PFSK-1 (cell line): ENCODE measurements at regions not wholly inside any gene's neighbourhood (a gene's known extent, or its start where the extent isn't known, plus 50 kb on each side); places are given as distances from the start of the nearest gene placed in this dataset.

ENCODE experiments used
- FOXP2 ChIP-seq: optimal IDR thresholded peaks from 2 replicates; pipeline ENCODE3; 2011; ENCODE audit warnings: borderline replicate concordance, control low read depth, inconsistent platforms; ENCODE audit not compliant: insufficient read depth; ENCODE audit errors: extremely low read length, extremely low read depth
- POLR2AphosphoS5 ChIP-seq: IDR thresholded peaks from 2 replicates; pipeline ENCODE4 v1.6.1; 2012; ENCODE audit warnings: low read depth, mild to moderate bottlenecking, control low read depth, low read length, moderate library complexity
- SIN3A ChIP-seq: IDR thresholded peaks from 2 replicates; pipeline ENCODE4 v1.6.1; 2012; ENCODE audit warnings: mild to moderate bottlenecking, low read length, moderate library complexity, borderline replicate concordance; ENCODE audit not compliant: insufficient read depth
- TAF1 ChIP-seq: IDR thresholded peaks from 2 replicates; pipeline ENCODE4 v1.6.1; 2012; ENCODE audit warnings: low read length, control low read depth, borderline replicate concordance; ENCODE audit not compliant: insufficient read depth
- TF ChIP-seq, protein P1 (sequence below), 2 experiments: IDR thresholded peaks; 2 replicates each; pipeline versions ENCODE4 v1.6.1 to v1.8.0; 2011 to 2012; ENCODE audit warnings: low read depth in 2 of 2, low read length in 2 of 2, control low read depth in 1 of 2, inconsistent platforms in 1 of 2, mild to moderate bottlenecking in 1 of 2, moderate library complexity in 1 of 2; ENCODE audit not compliant: insufficient read depth in 1 of 2

DNA sequence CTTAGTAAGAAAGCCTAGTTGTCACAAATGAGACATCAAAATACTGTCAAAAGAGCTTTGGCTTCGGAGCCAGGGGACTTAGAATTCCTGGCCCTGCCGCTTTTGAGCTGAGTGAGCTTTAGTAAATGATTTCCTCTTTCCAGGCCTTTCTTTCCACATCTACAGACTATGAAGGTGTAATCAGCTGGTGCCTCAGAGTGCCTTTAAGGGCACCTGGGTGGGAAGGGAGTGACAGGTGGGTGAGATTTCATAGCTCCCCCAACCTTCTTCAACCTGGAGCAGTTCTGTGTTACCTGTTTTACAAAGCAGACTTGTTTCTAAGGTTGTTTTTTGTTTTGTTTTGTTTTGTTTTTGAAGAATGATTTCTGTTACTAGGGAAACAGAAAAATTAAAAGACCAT, 154.7 kb upstream of the BOD1L1 start:
- no peak for TF ChIP-seq FOXP2
- no peak for TF ChIP-seq SIN3A
- TF ChIP-seq TAF1: no peak
- TF ChIP-seq, protein P1, sequence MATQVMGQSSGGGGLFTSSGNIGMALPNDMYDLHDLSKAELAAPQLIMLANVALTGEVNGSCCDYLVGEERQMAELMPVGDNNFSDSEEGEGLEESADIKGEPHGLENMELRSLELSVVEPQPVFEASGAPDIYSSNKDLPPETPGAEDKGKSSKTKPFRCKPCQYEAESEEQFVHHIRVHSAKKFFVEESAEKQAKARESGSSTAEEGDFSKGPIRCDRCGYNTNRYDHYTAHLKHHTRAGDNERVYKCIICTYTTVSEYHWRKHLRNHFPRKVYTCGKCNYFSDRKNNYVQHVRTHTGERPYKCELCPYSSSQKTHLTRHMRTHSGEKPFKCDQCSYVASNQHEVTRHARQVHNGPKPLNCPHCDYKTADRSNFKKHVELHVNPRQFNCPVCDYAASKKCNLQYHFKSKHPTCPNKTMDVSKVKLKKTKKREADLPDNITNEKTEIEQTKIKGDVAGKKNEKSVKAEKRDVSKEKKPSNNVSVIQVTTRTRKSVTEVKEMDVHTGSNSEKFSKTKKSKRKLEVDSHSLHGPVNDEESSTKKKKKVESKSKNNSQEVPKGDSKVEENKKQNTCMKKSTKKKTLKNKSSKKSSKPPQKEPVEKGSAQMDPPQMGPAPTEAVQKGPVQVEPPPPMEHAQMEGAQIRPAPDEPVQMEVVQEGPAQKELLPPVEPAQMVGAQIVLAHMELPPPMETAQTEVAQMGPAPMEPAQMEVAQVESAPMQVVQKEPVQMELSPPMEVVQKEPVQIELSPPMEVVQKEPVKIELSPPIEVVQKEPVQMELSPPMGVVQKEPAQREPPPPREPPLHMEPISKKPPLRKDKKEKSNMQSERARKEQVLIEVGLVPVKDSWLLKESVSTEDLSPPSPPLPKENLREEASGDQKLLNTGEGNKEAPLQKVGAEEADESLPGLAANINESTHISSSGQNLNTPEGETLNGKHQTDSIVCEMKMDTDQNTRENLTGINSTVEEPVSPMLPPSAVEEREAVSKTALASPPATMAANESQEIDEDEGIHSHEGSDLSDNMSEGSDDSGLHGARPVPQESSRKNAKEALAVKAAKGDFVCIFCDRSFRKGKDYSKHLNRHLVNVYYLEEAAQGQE (IDR thresholded peaks at IDR 0.05; ENCODE audit: insufficient read depth in 1 of 2, low read depth in 2 of 2, low read length in 2 of 2): no peak
- no peak for TF ChIP-seq POLR2AphosphoS5

DNA sequence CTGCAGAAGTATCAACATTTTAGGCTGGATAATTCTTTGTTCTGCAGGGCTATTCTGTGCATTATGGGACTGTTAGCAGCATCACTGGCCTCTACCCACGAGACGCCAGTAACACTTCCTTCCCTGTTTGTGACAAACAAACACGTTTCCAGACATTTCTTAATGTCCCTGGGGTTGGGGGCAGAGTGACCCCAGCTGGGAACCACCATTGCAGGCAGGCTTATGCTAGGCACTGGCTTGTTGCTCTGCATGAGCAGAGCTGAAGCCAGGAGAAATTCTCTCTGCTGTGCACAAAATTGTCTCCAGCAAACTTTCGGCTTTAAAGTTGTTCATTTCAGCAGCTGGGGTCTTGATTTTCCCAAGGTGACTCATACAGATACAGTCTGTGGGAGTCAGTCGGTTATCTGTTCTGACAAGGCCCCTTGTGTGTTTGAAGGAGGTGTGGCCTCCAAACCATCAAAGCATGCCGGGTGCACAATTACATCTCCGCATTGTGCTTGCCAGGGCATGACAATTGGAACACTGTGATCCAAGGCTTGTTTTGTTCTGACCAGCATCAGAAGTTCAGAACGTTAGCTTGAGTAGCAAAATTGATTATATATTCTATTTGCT, 156.4 kb upstream of the BOD1L1 start:
- TF ChIP-seq SIN3A (no peak), POLR2AphosphoS5 (no peak)

DNA sequence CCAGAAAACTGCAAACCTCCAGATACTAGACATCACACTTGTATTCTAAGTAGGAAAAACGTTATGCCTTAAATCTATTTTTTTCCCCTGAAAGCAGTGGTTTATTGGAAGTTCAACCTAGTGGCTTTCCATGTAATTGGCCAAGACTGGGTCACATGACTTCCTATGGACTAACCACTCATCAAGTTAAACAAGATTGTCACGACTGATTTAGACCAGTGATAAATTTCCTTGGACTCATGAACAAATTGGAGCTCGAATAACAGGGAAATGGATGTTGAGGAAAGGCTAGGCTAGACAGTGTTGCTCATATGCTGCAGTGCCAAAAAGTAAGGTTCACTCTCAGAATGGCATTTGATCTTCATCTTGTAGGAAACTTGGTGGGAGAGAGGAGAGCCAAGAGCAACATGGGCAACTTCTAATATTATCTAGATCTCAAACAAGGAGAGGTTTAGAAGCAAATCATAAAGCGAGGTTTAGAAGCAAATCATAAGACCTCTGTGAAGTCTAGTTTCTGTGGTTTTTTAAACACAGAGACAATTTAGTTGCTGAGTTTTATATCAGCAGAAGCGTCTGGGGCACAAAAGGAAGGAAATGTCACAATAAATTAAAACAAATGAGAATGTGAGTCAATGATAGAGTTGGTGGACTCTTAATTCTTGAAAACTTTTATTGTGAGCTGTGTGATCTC, 165.6 kb upstream of the BOD1L1 start:
- no peak for TF ChIP-seq POLR2AphosphoS5
- TF ChIP-seq, protein P1 (IDR thresholded peaks at IDR 0.05; ENCODE audit: insufficient read depth in 1 of 2, low read depth in 2 of 2, low read length in 2 of 2): no peak
- TF ChIP-seq SIN3A: no peak
- TF ChIP-seq TAF1: no peak
- no peak for TF ChIP-seq FOXP2

DNA sequence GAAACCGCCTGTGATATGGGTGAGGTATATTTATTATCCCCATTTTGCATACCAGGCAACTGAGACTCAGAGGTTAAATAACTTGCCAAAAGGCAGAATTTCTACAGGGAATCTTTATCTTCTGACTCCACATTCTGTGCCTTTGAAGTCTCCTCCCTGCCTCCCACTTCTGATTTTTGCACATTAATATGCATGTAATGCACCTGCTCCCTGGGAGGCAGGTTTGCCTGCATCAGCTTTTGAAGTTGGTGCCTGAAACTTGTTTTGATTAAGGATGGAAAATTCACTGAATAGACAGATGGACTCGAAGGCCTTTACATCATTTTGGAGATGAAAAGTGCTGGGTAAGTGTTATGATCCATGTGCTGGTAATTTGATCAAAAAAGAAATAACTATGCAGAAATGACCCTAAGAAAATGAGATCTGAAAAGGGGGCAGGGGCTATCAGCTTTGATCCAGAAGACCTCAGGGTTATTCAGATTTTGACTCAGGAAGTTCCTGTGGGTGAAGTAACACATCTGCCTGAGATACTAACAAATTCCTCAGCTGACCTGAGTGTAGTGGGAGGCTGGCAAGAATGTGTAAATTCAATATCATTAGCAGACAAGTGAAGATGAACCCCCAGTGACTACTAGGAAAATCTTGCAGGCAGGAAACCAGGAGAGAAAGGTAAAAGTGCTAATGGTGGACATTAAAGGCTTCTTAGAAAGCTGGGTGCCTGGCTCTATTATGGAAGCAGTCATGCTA, 167.5 kb upstream of the BOD1L1 start:
- TF ChIP-seq TAF1 (no peak), FOXP2 (no peak), POLR2AphosphoS5 (no peak), SIN3A (no peak)
- TF ChIP-seq, protein P1 (IDR thresholded peaks at IDR 0.05; ENCODE audit: insufficient read depth in 1 of 2, low read depth in 2 of 2, low read length in 2 of 2): no peak

DNA sequence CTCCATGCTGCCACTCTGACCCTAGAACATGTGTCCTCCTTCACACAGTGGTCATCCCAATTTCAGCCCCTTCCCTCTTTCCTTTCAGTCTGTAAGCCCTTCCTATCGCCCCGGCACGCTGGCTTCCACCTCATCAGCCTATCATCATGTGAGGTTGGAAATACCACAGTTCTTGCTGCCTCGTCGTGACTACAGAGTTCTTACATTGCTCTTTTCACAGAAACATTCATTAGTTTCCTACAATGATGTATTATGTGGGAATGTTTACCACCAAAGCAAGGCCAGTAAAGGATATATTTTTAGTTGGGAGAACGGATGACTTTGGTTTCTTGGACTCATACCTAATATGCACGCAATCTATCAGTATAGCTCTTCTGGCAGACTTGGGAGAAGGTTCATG, 169.5 kb upstream of the BOD1L1 start:
- TF ChIP-seq, protein P1 (IDR thresholded peaks at IDR 0.05; ENCODE audit: insufficient read depth in 1 of 2, low read depth in 2 of 2, low read length in 2 of 2): no peak
- no peak for TF ChIP-seq POLR2AphosphoS5
